Stimulated activated effector memory CD8-positive, alpha-beta T cell treated with anti-CD3 and anti-CD28 coated beads, Interleukin-12 subunit alpha, Interleukin-12 subunit beta, amount 100 ng/mL, for 72 hours (primary cell): ENCODE measurements at regions not wholly inside any gene's neighbourhood (a gene's known extent, or its start where the extent isn't known, plus 50 kb on each side); places are given as distances from the start of the nearest gene placed in this dataset.
"Not testable (repeated sequence)": the region's sequence is repeated elsewhere in the genome, so short reads cannot be mapped to it uniquely, and the experiment has no call there.

ENCODE experiments used
- ATAC-seq: fragments of 150-1000 bp; cut with Tn5 transposase; 2 replicates; pipeline ENCODE4 v1.10.0; 2021
- DNase-seq, 2 donors: peaks; one replicate each; pipeline ENCODE4 v3.0.0; 2021 to 2022; ENCODE audit warnings: low spot score in 2 of 2
- H3K27ac Mint-ChIP-seq: one replicate; pipeline ENCODE4 v1.8.0; 2022; ENCODE audit warnings: mild to moderate bottlenecking, mixed read lengths
- H3K36me3 Mint-ChIP-seq: one replicate; pipeline ENCODE4 v1.8.0; 2022; ENCODE audit warnings: mild to moderate bottlenecking, mixed read lengths
- H3K4me1 Mint-ChIP-seq: one replicate; pipeline ENCODE4 v1.8.0; 2022; ENCODE audit warnings: mixed read lengths
- H3K4me3 Mint-ChIP-seq: one replicate; pipeline ENCODE4 v1.8.0; 2022; ENCODE audit warnings: mild to moderate bottlenecking, mixed read lengths
- H3K9me3 Mint-ChIP-seq: one replicate; pipeline ENCODE4 v1.8.0; 2022; ENCODE audit warnings: mixed read lengths

GRCh38 chr2:215889240-215889969 lies 123.9 kb downstream of the MREG start:
- H3K27ac Mint-ChIP-seq, DNase-seq, H3K4me1 Mint-ChIP-seq, H3K36me3 Mint-ChIP-seq, H3K4me3 Mint-ChIP-seq, H3K9me3 Mint-ChIP-seq: not testable (repeated sequence)
- ATAC-seq: peak; percentile 71

- Mint-ChIP-seq H3K4me3 (no peak overlapping the region), H3K36me3 (no peaks in the 10 kb centered on the region), H3K27ac (no peak overlapping the region), H3K9me3 (no peaks in the 10 kb centered on the region), H3K4me1 (no peaks in the 10 kb centered on the region)
- DNase-seq (no peak), ATAC-seq (no peak)
These were observed 124.7 kb downstream of the MREG start for GRCh38 chr2:215888680-215889079.

GRCh38 chr2:215887303-215887702 lies 126.0 kb downstream of the MREG start:
- no peaks in the 10 kb centered on the region for H3K9me3 Mint-ChIP-seq
- DNase-seq: no peak
- no peaks in the 10 kb centered on the region for H3K36me3 Mint-ChIP-seq
- H3K27ac Mint-ChIP-seq: no peak overlapping the region
- H3K4me1 Mint-ChIP-seq: no peaks in the 10 kb centered on the region
- no peak for ATAC-seq
- H3K4me3 Mint-ChIP-seq: no peak overlapping the region

GRCh38 chr2:215886022-215886421 lies 127.3 kb downstream of the MREG start:
- H3K4me1 Mint-ChIP-seq: no peaks in the 10 kb centered on the region
- no peak overlapping the region for H3K4me3 Mint-ChIP-seq

GRCh38 chr2:215885536-215885935 lies 127.8 kb downstream of the MREG start:
- ATAC-seq: no peak

More at GRCh38 chr2:215886022-215886421, 127.3 kb downstream of the MREG start:
- Mint-ChIP-seq H3K27ac (no peak overlapping the region), H3K9me3 (no peaks in the 10 kb centered on the region), H3K36me3 (no peaks in the 10 kb centered on the region)
- ATAC-seq: no peak
- peak in 1 of 2 donors; percentile 7 for DNase-seq

GRCh38 chr2:215884451-215885087 lies 128.8 kb downstream of the MREG start:
- ATAC-seq: no peak
- Mint-ChIP-seq H3K4me3 (no peak overlapping the region), H3K9me3 (no peaks in the 10 kb centered on the region), H3K4me1 (no peaks in the 10 kb centered on the region), H3K27ac (no peak overlapping the region), H3K36me3 (no peaks in the 10 kb centered on the region)
- no peak for DNase-seq

More at GRCh38 chr2:215885536-215885935, 127.8 kb downstream of the MREG start:
- Mint-ChIP-seq H3K36me3 (no peaks in the 10 kb centered on the region), H3K27ac (no peak overlapping the region), H3K4me3 (no peak overlapping the region), H3K4me1 (no peaks in the 10 kb centered on the region), H3K9me3 (no peaks in the 10 kb centered on the region)
- no peak for DNase-seq

GRCh38 chr2:215883799-215884198 lies 129.6 kb downstream of the MREG start:
- no peak overlapping the region for H3K4me3 Mint-ChIP-seq
- H3K4me1 Mint-ChIP-seq: no peaks in the 10 kb centered on the region
- DNase-seq (no peak), ATAC-seq (peak; percentile 29)
- H3K9me3 Mint-ChIP-seq: no peaks in the 10 kb centered on the region
- H3K36me3 Mint-ChIP-seq: no peaks in the 10 kb centered on the region
- no peak overlapping the region for H3K27ac Mint-ChIP-seq

- Mint-ChIP-seq H3K27ac (no peak overlapping the region), H3K4me3 (no peak overlapping the region), H3K36me3 (no peaks in the 10 kb centered on the region), H3K4me1 (no peaks in the 10 kb centered on the region), H3K9me3 (no peaks in the 10 kb centered on the region)
- ATAC-seq: no peak
- DNase-seq: no peak
These were observed 130.7 kb downstream of the MREG start for GRCh38 chr2:215882689-215883088.

- DNase-seq (peak in 1 of 2 donors; percentile 3), ATAC-seq (no peak)
- Mint-ChIP-seq H3K27ac (no peak overlapping the region), H3K4me3 (no peak overlapping the region), H3K4me1 (no peaks in the 10 kb centered on the region), H3K9me3 (no peaks in the 10 kb centered on the region), H3K36me3 (no peaks in the 10 kb centered on the region)
These were observed 131.8 kb downstream of the MREG start for GRCh38 chr2:215881582-215881981.

GRCh38 chr2:215880970-215881369 lies 132.4 kb downstream of the MREG start:
- Mint-ChIP-seq H3K4me3 (no peak overlapping the region), H3K4me1 (no peaks in the 10 kb centered on the region), H3K36me3 (no peaks in the 10 kb centered on the region), H3K27ac (no peak overlapping the region), H3K9me3 (no peaks in the 10 kb centered on the region)
- DNase-seq (peak in 1 of 2 donors; percentile 30), ATAC-seq (no peak)

- DNase-seq: peak in 1 of 2 donors; percentile 22
These were observed 133.1 kb downstream of the MREG start for GRCh38 chr2:215879977-215880940.

GRCh38 chr2:215879331-215879730 lies 134.0 kb downstream of the MREG start:
- no peaks in the 10 kb centered on the region for H3K9me3 Mint-ChIP-seq

More at GRCh38 chr2:215879977-215880940, 133.1 kb downstream of the MREG start:
- no peak overlapping the region for H3K27ac Mint-ChIP-seq
- no peak overlapping the region for H3K4me3 Mint-ChIP-seq
- no peaks in the 10 kb centered on the region for H3K4me1 Mint-ChIP-seq
- no peaks in the 10 kb centered on the region for H3K36me3 Mint-ChIP-seq
- no peaks in the 10 kb centered on the region for H3K9me3 Mint-ChIP-seq
- ATAC-seq: no peak

GRCh38 chr2:215878476-215879063 lies 134.8 kb downstream of the MREG start:
- ATAC-seq (no peak), DNase-seq (no peak)
- Mint-ChIP-seq H3K4me1 (no peaks in the 10 kb centered on the region), H3K9me3 (no peaks in the 10 kb centered on the region), H3K4me3 (no peak overlapping the region), H3K36me3 (no peaks in the 10 kb centered on the region), H3K27ac (no peak overlapping the region)

More at GRCh38 chr2:215879331-215879730, 134.0 kb downstream of the MREG start:
- Mint-ChIP-seq H3K4me1 (no peaks in the 10 kb centered on the region), H3K4me3 (no peak overlapping the region), H3K36me3 (no peaks in the 10 kb centered on the region), H3K27ac (no peak overlapping the region)
- ATAC-seq (no peak), DNase-seq (no peak)

GRCh38 chr2:215876937-215877238 lies 136.5 kb downstream of the MREG start:
- ATAC-seq (no peak), DNase-seq (no peak)
- no peaks in the 10 kb centered on the region for H3K4me1 Mint-ChIP-seq
- no peaks in the 10 kb centered on the region for H3K9me3 Mint-ChIP-seq
- H3K27ac Mint-ChIP-seq: no peak overlapping the region
- no peak overlapping the region for H3K4me3 Mint-ChIP-seq
- no peaks in the 10 kb centered on the region for H3K36me3 Mint-ChIP-seq
